HL-60 (cell line): ENCODE measurements at regions not wholly inside any gene's neighbourhood (a gene's known extent, or its start where the extent isn't known, plus 50 kb on each side); places are given as distances from the start of the nearest gene placed in this dataset.

Source experiments
- DNase-seq, 2 experiments: peaks; one replicate each; pipeline ENCODE4 v3.0.0-alpha.2; 2010 to 2020; ENCODE audit warnings: low read depth in 1 of 2, low spot score in 1 of 2
- H3K27ac ChIP-seq: fragments of 250-450 bp; sonication (Bioruptor Pico); replicated peaks from 2 replicates; pipeline ENCODE4 v1.5.1; 2020; ENCODE audit warnings: mild to moderate bottlenecking, moderate library complexity
- H3K27me3 ChIP-seq: fragments of 250-450 bp; sonication (Bioruptor Pico); 2 replicates; pipeline ENCODE4 v1.5.1; 2021; ENCODE audit warnings: mild to moderate bottlenecking, moderate library complexity; ENCODE audit not compliant: insufficient read depth, poor library complexity, severe bottlenecking
- H3K4me3 ChIP-seq: replicated peaks from 2 replicates; pipeline ENCODE4 v1.5.1; 2011; ENCODE audit warnings: mild to moderate bottlenecking, control low read depth, low read length; ENCODE audit not compliant: insufficient read depth
- CTCF ChIP-seq: IDR thresholded peaks from one replicate; pipeline ENCODE4 v1.5.1; 2011; ENCODE audit warnings: low read length, control low read depth, inconsistent platforms; ENCODE audit not compliant: insufficient read depth
- GABPA ChIP-seq: IDR thresholded peaks from 2 replicates; pipeline ENCODE4 v1.6.1; 2012; ENCODE audit warnings: low read depth
- POLR2AphosphoS5 ChIP-seq: IDR thresholded peaks from 2 replicates; pipeline ENCODE4 v1.6.1; 2012; ENCODE audit warnings: low read depth
- REST ChIP-seq: IDR thresholded peaks from 2 replicates; pipeline ENCODE4 v1.6.1; 2012; ENCODE audit warnings: low read depth; ENCODE audit not compliant: insufficient replicate concordance
- SPI1 ChIP-seq: IDR thresholded peaks from 2 replicates; pipeline ENCODE4 v1.6.1; 2012; ENCODE audit warnings: low read depth, mild to moderate bottlenecking, borderline replicate concordance

GRCh38 chr13:65401315-65401714 is 1828.8 kb downstream of the PCDH9 start:
- Histone ChIP-seq H3K27me3 (no peaks in the 10 kb centered on the region), H3K27ac (no peak overlapping the region), H3K4me3 (no peak overlapping the region)
- DNase-seq: no peak
- TF ChIP-seq CTCF (no peak), POLR2AphosphoS5 (no peak), REST (no peak), GABPA (no peak)

- H3K27ac ChIP-seq: no peak overlapping the region
- TF ChIP-seq GABPA (no peak), CTCF (no peak), POLR2AphosphoS5 (no peak), REST (no peak), SPI1 (no peak)
- H3K4me3 ChIP-seq: no peak overlapping the region
- no peak for DNase-seq
- H3K27me3 ChIP-seq: no peaks in the 10 kb centered on the region
These were observed 1829.4 kb downstream of the PCDH9 start for GRCh38 chr13:65400702-65401101.

- Histone ChIP-seq H3K27me3 (no peaks in the 10 kb centered on the region), H3K4me3 (no peak overlapping the region), H3K27ac (no peak overlapping the region)
- TF ChIP-seq CTCF (no peak), SPI1 (no peak), REST (no peak), GABPA (no peak), POLR2AphosphoS5 (no peak)
- no peak for DNase-seq
These were observed 1842.3 kb downstream of the PCDH9 start for GRCh38 chr13:65387743-65388347.
